ENCODE measurements at regions not wholly inside any gene's neighbourhood (a gene's known extent, or its start where the extent isn't known, plus 50 kb on each side); places are given as distances from the start of the nearest gene placed in this dataset.

GRCh38 chr11:13216711-13217075 is 60.9 kb upstream of the BMAL1 start:
- TF ChIP-seq CTCF (IDR thresholded peaks at IDR 0.05) (no peak), POLR2AphosphoS5 (IDR thresholded peaks at IDR 0.05) (no peak), POLR2A (IDR thresholded peaks at IDR 0.05) (no peak)

All from prostate gland (tissue), 2 donors.